Tibial artery (tissue), 4 donors: ENCODE measurements at regions not wholly inside any gene's neighbourhood (a gene's known extent, or its start where the extent isn't known, plus 50 kb on each side); places are given as distances from the start of the nearest gene placed in this dataset.

Experiments used
- DNase-seq, 2 donors: peaks; one replicate each; pipeline ENCODE4 v3.0.0-alpha.2; 2019
- H3K27ac ChIP-seq, 2 donors: fragments of 200-600 bp; sonication (generic) in 1 of 2; 1 replicate in 1 of 2; 2 replicates in 1 of 2; pipeline ENCODE4 v1.5.1; 2018 to 2019; ENCODE audit warnings: mild to moderate bottlenecking in 1 of 2
- H3K27me3 ChIP-seq, 2 donors: fragments of 200-600 bp; sonication (generic) in 1 of 2; one replicate each; pipeline versions ENCODE4 v1.5.1 to v1.6.0; 2016 to 2019
- H3K36me3 ChIP-seq, 3 donors: fragments of 200-600 bp; sonication (generic) in 2 of 3; one replicate each; pipeline ENCODE4 v1.5.1; 2016 to 2019; ENCODE audit warnings: mild to moderate bottlenecking in 2 of 3
- H3K4me1 ChIP-seq, 4 donors: fragments of 200-600 bp; sonication (generic) in 2 of 4; 1 replicate in 3 of 4; 2 replicates in 1 of 4; pipeline ENCODE4 v1.5.1; 2016 to 2019
- H3K4me3 ChIP-seq, 2 donors: fragments of 200-600 bp; sonication (generic) in 1 of 2; 1 replicate in 1 of 2; 2 replicates in 1 of 2; pipeline ENCODE4 v1.5.1; 2018 to 2019; ENCODE audit warnings: mild to moderate bottlenecking in 2 of 2
- H3K9me3 ChIP-seq, 3 donors: fragments of 200-600 bp; sonication (generic) in 1 of 3; one replicate each; pipeline ENCODE4 v1.5.1; 2016 to 2019
- CTCF ChIP-seq, 2 experiments: fragments of 200-600 bp in 1 of 2; fragments of 450-650 bp in 1 of 2; IDR thresholded peaks; one replicate each; pipeline ENCODE4 v1.5.1; 2017 to 2019; ENCODE audit warnings: antibody characterized with exemption in 2 of 2, mild to moderate bottlenecking in 1 of 2, moderate library complexity in 1 of 2
- intact Hi-C: fragments of 100-400 bp; cut with DNase I; formaldehyde crosslinking; loops from one replicate; pipeline ENCODE4 v1.15.0; 2023; ENCODE audit warnings: low total_unique reads

DNA sequence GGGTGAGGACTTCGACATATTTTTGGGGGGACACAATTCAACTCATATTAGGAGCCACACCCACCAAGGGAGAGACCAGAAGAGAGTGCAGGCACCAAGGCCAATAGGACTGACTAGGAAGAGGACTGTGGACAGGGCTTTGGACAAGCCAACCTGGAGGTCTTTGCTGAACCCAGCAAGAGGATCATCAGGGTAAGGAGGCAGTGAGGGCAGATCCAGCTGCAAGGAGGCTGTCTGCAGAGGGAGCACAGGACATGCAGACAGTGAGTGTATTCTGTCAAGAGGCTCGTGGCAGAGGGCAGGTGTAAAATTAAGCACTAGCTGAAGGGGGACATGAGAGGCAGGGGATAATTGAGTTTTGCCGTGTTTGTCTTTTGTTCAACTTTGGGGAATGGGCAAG, 83.4 kb upstream of the MGMT start:
- Histone ChIP-seq H3K9me3 (no peaks in the 10 kb centered on the region), H3K36me3 (no peaks in the 10 kb centered on the region), H3K27ac (no peak overlapping the region), H3K4me1 (no peaks in the 10 kb centered on the region), H3K27me3 (peaks cover 0 to 3% of the 10 kb centered on the region in 2 donors), H3K4me3 (no peak overlapping the region)
- TF ChIP-seq CTCF (IDR thresholded peaks at IDR 0.05): no peak
- intact Hi-C loops: no loop called here
- DNase-seq: no peak

DNA sequence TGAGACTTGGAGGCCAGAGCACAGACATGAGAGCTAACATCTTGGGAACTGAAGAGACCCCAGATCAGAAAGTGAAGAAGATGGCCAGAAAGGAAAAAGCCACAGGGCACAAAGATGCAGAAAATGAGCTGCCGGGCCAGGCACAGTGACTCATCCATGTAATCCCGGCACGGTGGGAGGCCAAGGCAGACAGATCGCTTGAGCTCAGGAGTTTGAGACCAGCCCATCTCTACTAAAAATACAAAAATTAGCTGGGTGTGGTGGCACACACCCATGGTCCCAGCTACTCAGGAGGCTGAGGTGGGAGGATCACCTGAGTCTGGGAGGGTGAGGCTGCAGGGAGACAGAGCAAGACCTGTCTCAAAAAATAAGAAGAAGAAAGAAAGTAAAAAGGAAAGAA, 81.4 kb upstream of the MGMT start:
- intact Hi-C loops: no loop called here
- peaks cover 0 to 3% of the 10 kb centered on the region in 2 donors for H3K27me3 ChIP-seq
- no peak overlapping the region for H3K27ac ChIP-seq
- no peaks in the 10 kb centered on the region for H3K36me3 ChIP-seq
- H3K9me3 ChIP-seq: no peaks in the 10 kb centered on the region
- no peak for TF ChIP-seq CTCF (IDR thresholded peaks at IDR 0.05)
- DNase-seq: no peak
- H3K4me1 ChIP-seq: no peaks in the 10 kb centered on the region
- no peak overlapping the region for H3K4me3 ChIP-seq

DNA sequence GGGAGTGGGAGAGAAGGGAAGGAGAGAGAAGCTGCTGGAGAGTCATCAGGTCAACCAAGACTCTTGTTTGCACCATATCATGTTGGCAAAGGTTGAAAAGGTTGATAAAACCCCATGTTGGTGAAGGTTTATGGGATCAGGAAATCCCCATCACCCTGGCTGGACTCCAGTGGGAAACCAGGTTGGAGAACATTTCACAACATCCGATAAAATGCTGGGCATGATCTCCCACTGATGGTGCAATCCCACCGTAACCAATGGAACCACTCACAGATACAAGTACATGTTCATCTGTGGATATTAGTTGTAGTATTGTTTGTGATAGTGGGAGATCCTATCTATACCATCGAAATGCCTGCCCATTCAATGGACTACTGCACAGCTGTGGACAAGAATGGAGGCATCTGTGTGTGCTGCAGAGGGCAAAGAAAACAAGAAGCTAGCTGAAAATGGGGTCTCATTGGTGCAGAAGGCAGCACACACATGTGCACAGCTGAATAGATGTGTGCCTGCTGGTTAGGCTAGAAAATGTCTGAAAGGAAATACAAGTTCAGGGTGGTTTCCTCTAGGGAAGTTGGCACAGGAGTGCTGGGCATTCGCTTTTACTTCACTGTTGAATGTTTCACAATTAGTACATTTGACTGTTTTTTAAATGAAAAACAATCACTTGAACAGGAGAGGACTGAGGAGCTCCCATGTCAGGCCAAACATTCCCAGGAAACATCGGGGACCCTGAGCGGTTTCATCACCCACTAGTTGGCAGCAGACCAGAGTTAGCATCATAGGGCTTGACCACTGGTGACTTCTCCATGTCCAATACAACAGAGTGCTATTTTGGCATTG, 80.4 kb upstream of the MGMT start:
- no peak for DNase-seq
- Histone ChIP-seq H3K36me3 (no peaks in the 10 kb centered on the region), H3K4me3 (no peak overlapping the region), H3K27me3 (peaks cover 0 to 9% of the 10 kb centered on the region in 2 donors), H3K4me1 (no peaks in the 10 kb centered on the region), H3K27ac (no peak overlapping the region), H3K9me3 (no peaks in the 10 kb centered on the region)
- TF ChIP-seq CTCF (IDR thresholded peaks at IDR 0.05): no peak
- intact Hi-C loops: no loop called here

DNA sequence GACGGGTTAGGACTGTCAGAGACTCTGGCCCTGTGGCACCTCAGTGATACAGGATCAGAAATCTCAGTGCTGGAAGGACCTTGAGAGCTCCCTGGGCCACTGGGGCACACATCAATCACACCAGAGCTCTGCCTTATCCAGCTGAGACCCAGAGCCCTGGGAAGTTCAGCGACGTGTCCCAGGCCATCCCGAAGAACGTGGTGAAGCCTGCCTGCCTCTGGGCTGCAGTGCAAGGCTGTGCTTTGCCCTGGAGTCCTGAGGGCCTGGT, 79.8 kb upstream of the MGMT start:
- Histone ChIP-seq H3K4me1 (no peaks in the 10 kb centered on the region), H3K4me3 (no peak overlapping the region), H3K36me3 (no peaks in the 10 kb centered on the region), H3K9me3 (no peaks in the 10 kb centered on the region), H3K27me3 (peaks cover 0 to 11% of the 10 kb centered on the region in 2 donors), H3K27ac (no peak overlapping the region)
- no peak for TF ChIP-seq CTCF (IDR thresholded peaks at IDR 0.05)
- intact Hi-C loops: no loop called here
- DNase-seq: no peak

GRCh38 chr10:129388435-129388834, 78.6 kb upstream of the MGMT start:
- Histone ChIP-seq H3K36me3 (no peaks in the 10 kb centered on the region), H3K27ac (no peak overlapping the region), H3K27me3 (peaks cover 0 to 11% of the 10 kb centered on the region in 2 donors), H3K4me1 (no peaks in the 10 kb centered on the region), H3K4me3 (no peak overlapping the region), H3K9me3 (no peaks in the 10 kb centered on the region)
- no peak for TF ChIP-seq CTCF (IDR thresholded peaks at IDR 0.05)
- no peak for DNase-seq
- intact Hi-C loops: no loop called here

DNA sequence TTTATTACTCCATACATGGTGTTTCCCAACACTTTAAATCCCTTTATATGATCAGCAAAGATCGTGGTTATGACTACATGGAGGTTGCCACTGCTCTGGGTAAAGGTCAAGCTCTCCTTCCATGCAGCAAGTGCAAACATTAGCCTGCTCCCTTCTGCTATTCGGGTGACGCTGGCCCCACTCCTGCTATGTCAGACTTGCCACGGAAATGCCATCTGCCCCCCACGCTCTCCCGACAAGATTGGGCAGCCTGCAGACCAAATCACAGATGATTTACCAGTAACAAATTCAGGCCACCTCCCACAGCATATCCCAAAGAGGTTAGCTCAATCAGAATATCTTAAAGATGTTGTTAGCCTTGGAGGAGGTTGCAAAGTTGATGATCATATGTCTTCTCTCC, 77.8 kb upstream of the MGMT start:
- Histone ChIP-seq H3K36me3 (no peaks in the 10 kb centered on the region), H3K4me1 (no peaks in the 10 kb centered on the region), H3K9me3 (no peaks in the 10 kb centered on the region), H3K27me3 (peaks cover 0 to 7% of the 10 kb centered on the region in 2 donors), H3K4me3 (no peak overlapping the region), H3K27ac (no peak overlapping the region)
- DNase-seq: no peak
- intact Hi-C loops: no loop called here
- TF ChIP-seq CTCF (IDR thresholded peaks at IDR 0.05): no peak
